Mammary epithelial cell (primary cell): ENCODE measurements at regions not wholly inside any gene's neighbourhood (a gene's known extent, or its start where the extent isn't known, plus 50 kb on each side); places are given as distances from the start of the nearest gene placed in this dataset.

ENCODE experiments used
- CTCF ChIP-seq, 2 donors: IDR thresholded peaks in 1 of 2; conservative IDR thresholded peaks in 1 of 2; 2 replicates each; pipeline ENCODE4 v1.5.1; 2011 to 2012; ENCODE audit warnings: inconsistent platforms in 2 of 2, low read length in 2 of 2, mild to moderate bottlenecking in 2 of 2, control low read depth in 1 of 2, low read depth in 1 of 2; ENCODE audit not compliant: insufficient read depth in 1 of 2; ENCODE audit errors: extremely low read depth in 1 of 2
- EZH2 ChIP-seq: IDR thresholded peaks from 2 replicates; pipeline ENCODE4 v1.6.1; 2012; ENCODE audit warnings: low read length, inconsistent platforms, borderline replicate concordance

- TF ChIP-seq CTCF (conservative IDR thresholded peaks at IDR 0.05 in 1 of 2, IDR thresholded peaks at IDR 0.05 in 1 of 2; ENCODE audit: extremely low read depth in 1 of 2, insufficient read depth in 1 of 2, low read depth in 1 of 2, low read length in 2 of 2), result peak; percentile 74 to 75
- no peak for TF ChIP-seq EZH2
These were observed 191.0 kb downstream of the GRB14 start for GRCh38 chr2:164430166-164430783.
